Left colon (tissue), 2 donors: ENCODE measurements at regions not wholly inside any gene's neighbourhood (a gene's known extent, or its start where the extent isn't known, plus 50 kb on each side); places are given as distances from the start of the nearest gene placed in this dataset.

Experiments used
- ATAC-seq: fragments of 200-7000 bp; cut with Tn5 transposase; one replicate; pipeline ENCODE4 v1.9.1; 2020; ENCODE audit warnings: mild to moderate bottlenecking, moderate library complexity
- DNase-seq, 2 donors: peaks; one replicate each; pipeline ENCODE4 v3.0.0-alpha.2; 2020
- intact Hi-C, 2 donors: fragments of 100-400 bp; cut with DNase I in 1 of 2; cut with micrococcal nuclease in 1 of 2; formaldehyde crosslinking; loops; one replicate each; pipeline versions ENCODE4 v1.11.2 to v1.14.0; 2022; cut with DNase I, micrococcal nuclease
- donor health status: DM: no; HTN: no; CAD: no.
- donor health status: DM: yes; HTN: yes; CAD: no.

- DNase-seq (no peak), ATAC-seq (no peak)
- intact Hi-C loops: no loop called here
Observed at GRCh38 chr7:13508586-13508985, 480.9 kb downstream of the ETV1 start.

GRCh38 chr7:13518738-13519137 is 470.7 kb downstream of the ETV1 start:
- DNase-seq: no peak
- intact Hi-C loops: no loop called here
- ATAC-seq: no peak

- ATAC-seq (no peak), DNase-seq (no peak)
- intact Hi-C loops: no loop called here
Observed at GRCh38 chr7:13524076-13524475, 465.4 kb downstream of the ETV1 start.

- intact Hi-C loops: no loop called here
- DNase-seq: no peak
- no peak for ATAC-seq
Observed at GRCh38 chr7:13532028-13532753, 457.3 kb downstream of the ETV1 start.

- DNase-seq (no peak), ATAC-seq (no peak)
- intact Hi-C loops: no loop called here
Observed at GRCh38 chr7:13538669-13539068, 450.8 kb downstream of the ETV1 start.

GRCh38 chr7:13540429-13540828 is 449.0 kb downstream of the ETV1 start:
- intact Hi-C loops: no loop called here
- DNase-seq (no peak), ATAC-seq (no peak)

GRCh38 chr7:13541326-13541725 is 448.1 kb downstream of the ETV1 start:
- intact Hi-C loops: no loop called here
- no peak for ATAC-seq

GRCh38 chr7:13542451-13542850 is 447.0 kb downstream of the ETV1 start:
- no peak for DNase-seq
- no peak for ATAC-seq
- intact Hi-C loops: no loop called here

More at GRCh38 chr7:13541326-13541725, 448.1 kb downstream of the ETV1 start:
- no peak for DNase-seq

- no peak for ATAC-seq
- DNase-seq: no peak
- intact Hi-C loops: no loop called here
Observed at GRCh38 chr7:13551503-13551902, 438.0 kb downstream of the ETV1 start.

GRCh38 chr7:13560441-13560840 is 429.0 kb downstream of the ETV1 start:
- intact Hi-C loops: no loop called here
- DNase-seq (no peak), ATAC-seq (no peak)

GRCh38 chr7:13563257-13563656 is 426.2 kb downstream of the ETV1 start:
- intact Hi-C loops: no loop called here
- DNase-seq (no peak), ATAC-seq (no peak)

GRCh38 chr7:13563680-13564079 is 425.8 kb downstream of the ETV1 start:
- ATAC-seq (no peak), DNase-seq (no peak)

GRCh38 chr7:13577566-13578145 is 411.8 kb downstream of the ETV1 start:
- no peak for ATAC-seq
- DNase-seq: no peak
- intact Hi-C loops: no loop called here

More at GRCh38 chr7:13563680-13564079, 425.8 kb downstream of the ETV1 start:
- intact Hi-C loops: no loop called here

- intact Hi-C loops: no loop called here
- ATAC-seq (no peak), DNase-seq (no peak)
Observed at GRCh38 chr7:13578294-13578693, 411.2 kb downstream of the ETV1 start.

- intact Hi-C loops: no loop called here
- ATAC-seq: no peak
- DNase-seq: no peak
Observed at GRCh38 chr7:13581097-13581496, 408.4 kb downstream of the ETV1 start.

GRCh38 chr7:13593854-13594253 is 395.6 kb downstream of the ETV1 start:
- DNase-seq (no peak), ATAC-seq (no peak)
- intact Hi-C loops: no loop called here

GRCh38 chr7:13602036-13602435 is 387.4 kb downstream of the ETV1 start:
- intact Hi-C loops: no loop called here
- no peak for DNase-seq
- ATAC-seq: no peak

- intact Hi-C loops: no loop called here
- ATAC-seq (no peak), DNase-seq (no peak)
Observed at GRCh38 chr7:13603016-13603415, 386.4 kb downstream of the ETV1 start.

GRCh38 chr7:13603661-13604060 is 385.8 kb downstream of the ETV1 start:
- DNase-seq (no peak), ATAC-seq (no peak)
- intact Hi-C loops: no loop called here

- intact Hi-C loops: no loop called here
- ATAC-seq (no peak), DNase-seq (no peak)
Observed at GRCh38 chr7:13604178-13604577, 385.3 kb downstream of the ETV1 start.

GRCh38 chr7:13610372-13610771 is 379.1 kb downstream of the ETV1 start:
- intact Hi-C loops: no loop called here
- DNase-seq (no peak), ATAC-seq (no peak)
